ENCODE measurements at regions not wholly inside any gene's neighbourhood (a gene's known extent, or its start where the extent isn't known, plus 50 kb on each side); places are given as distances from the start of the nearest gene placed in this dataset.

GRCh38 chrX:39199429-39199828, 398.2 kb downstream of the MID1IP1 start:
- Histone ChIP-seq H3K4me2 (no peak overlapping the region), H4K20me1 (ENCODE audit: insufficient read depth) (no peaks in the 10 kb centered on the region), H3K4me1 (ENCODE audit: low read depth, poor library complexity, severe bottlenecking) (peaks cover 38% of the 10 kb centered on the region), H3K4me3 (IDR thresholded peaks at IDR 0.05; ENCODE audit: insufficient read depth, low read depth, low read length) (no peak overlapping the region), H3K9ac (no peak overlapping the region), H3K79me2 (ENCODE audit: insufficient read depth, low read depth) (no peaks in the 10 kb centered on the region), H2AFZ (ENCODE audit: low read depth) (no peak overlapping the region), H3K27ac (no peak overlapping the region), H3K27me3 (ENCODE audit: insufficient read depth, low read depth) (no peaks in the 10 kb centered on the region), H3K36me3 (ENCODE audit: insufficient read depth) (no peaks in the 10 kb centered on the region)
- no peak for TF ChIP-seq CTCF (conservative IDR thresholded peaks at IDR 0.05; ENCODE audit: low read depth, low read length)

- Histone ChIP-seq H2AFZ (ENCODE audit: low read depth) (no peak overlapping the region), H3K27ac (no peak overlapping the region), H3K9ac (no peak overlapping the region), H4K20me1 (ENCODE audit: insufficient read depth) (no peaks in the 10 kb centered on the region), H3K4me2 (no peak overlapping the region), H3K4me3 (IDR thresholded peaks at IDR 0.05; ENCODE audit: insufficient read depth, low read depth, low read length) (no peak overlapping the region), H3K4me1 (ENCODE audit: low read depth, poor library complexity, severe bottlenecking) (peaks cover 18% of the 10 kb centered on the region), H3K27me3 (ENCODE audit: insufficient read depth, low read depth) (no peaks in the 10 kb centered on the region), H3K79me2 (ENCODE audit: insufficient read depth, low read depth) (no peaks in the 10 kb centered on the region), H3K36me3 (ENCODE audit: insufficient read depth) (no peaks in the 10 kb centered on the region)
- TF ChIP-seq CTCF (conservative IDR thresholded peaks at IDR 0.05; ENCODE audit: low read depth, low read length), result no peak
Measured at GRCh38 chrX:39201305-39201990, 400.2 kb downstream of the MID1IP1 start.

GRCh38 chrX:39202641-39203040, 401.4 kb downstream of the MID1IP1 start:
- Histone ChIP-seq H3K27ac (no peak overlapping the region), H4K20me1 (ENCODE audit: insufficient read depth) (no peaks in the 10 kb centered on the region), H3K79me2 (ENCODE audit: insufficient read depth, low read depth) (no peaks in the 10 kb centered on the region), H3K27me3 (ENCODE audit: insufficient read depth, low read depth) (no peaks in the 10 kb centered on the region), H3K4me2 (no peak overlapping the region), H3K4me3 (IDR thresholded peaks at IDR 0.05; ENCODE audit: insufficient read depth, low read depth, low read length) (no peak overlapping the region), H3K36me3 (ENCODE audit: insufficient read depth) (no peaks in the 10 kb centered on the region), H3K4me1 (ENCODE audit: low read depth, poor library complexity, severe bottlenecking) (peaks cover 8% of the 10 kb centered on the region), H3K9ac (no peak overlapping the region), H2AFZ (ENCODE audit: low read depth) (no peak overlapping the region)
- no peak for TF ChIP-seq CTCF (conservative IDR thresholded peaks at IDR 0.05; ENCODE audit: low read depth, low read length)

GRCh38 chrX:39203427-39203826, 402.2 kb downstream of the MID1IP1 start:
- no peaks in the 10 kb centered on the region for H3K27me3 ChIP-seq (ENCODE audit: insufficient read depth, low read depth)
- H3K4me3 ChIP-seq (IDR thresholded peaks at IDR 0.05; ENCODE audit: insufficient read depth, low read depth, low read length), result no peak overlapping the region
- H3K9ac ChIP-seq, result no peak overlapping the region
- no peak overlapping the region for H3K4me2 ChIP-seq
- no peak overlapping the region for H2AFZ ChIP-seq (ENCODE audit: low read depth)
- H4K20me1 ChIP-seq (ENCODE audit: insufficient read depth), result no peaks in the 10 kb centered on the region
- H3K27ac ChIP-seq, result no peak overlapping the region
- peaks cover under 1% of the 10 kb centered on the region for H3K4me1 ChIP-seq (ENCODE audit: low read depth, poor library complexity, severe bottlenecking)
- H3K79me2 ChIP-seq (ENCODE audit: insufficient read depth, low read depth), result no peaks in the 10 kb centered on the region
- no peak for TF ChIP-seq CTCF (conservative IDR thresholded peaks at IDR 0.05; ENCODE audit: low read depth, low read length)
- no peaks in the 10 kb centered on the region for H3K36me3 ChIP-seq (ENCODE audit: insufficient read depth)
